Body of pancreas (tissue), 4 donors: ENCODE measurements at regions not wholly inside any gene's neighbourhood (a gene's known extent, or its start where the extent isn't known, plus 50 kb on each side); places are given as distances from the start of the nearest gene placed in this dataset.
"Not testable (repeated sequence)": the region's sequence is repeated elsewhere in the genome, so short reads cannot be mapped to it uniquely, and the experiment has no call there.

Experiments used
- ATAC-seq: fragments of 150-250 bp; one replicate; pipeline ENCODE4 v1.9.1; 2016
- DNase-seq, 4 donors: peaks; one replicate each; pipeline ENCODE4 v3.0.0-alpha.2; 2019
- H3K27ac ChIP-seq, 4 donors: fragments of 200-600 bp; sonication (generic); 1 replicate in 3 of 4; 2 replicates in 1 of 4; pipeline versions ENCODE4 v1.5.1 to v1.6.1; 2016 to 2019; ENCODE audit warnings: mild to moderate bottlenecking in 1 of 4, mixed read lengths in 1 of 4, moderate library complexity in 1 of 4
- H3K27me3 ChIP-seq, 2 donors: fragments of 200-600 bp; sonication (generic); one replicate each; pipeline ENCODE4 v1.6.0; 2016; ENCODE audit warnings: mild to moderate bottlenecking in 1 of 2
- H3K36me3 ChIP-seq, 2 donors: fragments of 200-600 bp; sonication (generic); replicated peaks in 1 of 2; 2 replicates each; pipeline ENCODE4 v1.5.1; 2016; ENCODE audit warnings: low read depth in 2 of 2; ENCODE audit not compliant: insufficient read depth in 1 of 2
- H3K4me1 ChIP-seq: fragments of 200-600 bp; sonication (generic); one replicate; pipeline ENCODE4 v1.6.0; 2016
- H3K4me3 ChIP-seq, 2 donors: fragments of 200-600 bp; sonication (generic); 1 replicate in 1 of 2; 2 replicates in 1 of 2; pipeline ENCODE4 v1.5.1; 2016 to 2019
- H3K9me3 ChIP-seq, 3 donors: fragments of 200-600 bp; sonication (generic); 1 replicate in 2 of 3; 2 replicates in 1 of 3; pipeline ENCODE4 v1.5.1; 2016
- CTCF ChIP-seq, 7 experiments: fragments of 450-650 bp in 4 of 7; fragments of 200-600 bp in 3 of 7; sonication (generic) in 3 of 7; IDR thresholded peaks; one replicate each; pipeline ENCODE4 v1.5.1; 2016 to 2019; ENCODE audit warnings: antibody characterized with exemption in 7 of 7
- POLR2A ChIP-seq, 3 donors: fragments of 450-650 bp; IDR thresholded peaks; one replicate each; pipeline ENCODE4 v1.6.1; 2016; ENCODE audit warnings: antibody characterized with exemption in 3 of 3, mild to moderate bottlenecking in 2 of 3
- WGBS, 2 donors: methylation state at CpG; one replicate each; pipeline ENCODE4 v1.1.5; 2017; 5-methylcytosine and 5-hydroxymethylcytosine counted together
- intact Hi-C: fragments of 100-400 bp; cut with DNase I; formaldehyde crosslinking; loops from one replicate; pipeline ENCODE4 v1.15.1; 2023

GRCh38 chr11:25252854-25253253 is 756.0 kb downstream of the LUZP2 start:
- no peak overlapping the region for H3K27ac ChIP-seq
- DNase-seq (no peak), ATAC-seq (no peak)
- no peaks in the 10 kb centered on the region for H3K36me3 ChIP-seq
- H3K9me3 ChIP-seq = no peaks in the 10 kb centered on the region
- H3K4me1 ChIP-seq = no peaks in the 10 kb centered on the region
- WGBS, 2 donors = 67 to 68% methylated on average over 4 of the region's 4 CpGs
- no peak overlapping the region for H3K4me3 ChIP-seq
- TF ChIP-seq POLR2A (IDR thresholded peaks at IDR 0.05) (no peak), CTCF (IDR thresholded peaks at IDR 0.05) (no peak)
- no peaks in the 10 kb centered on the region for H3K27me3 ChIP-seq
- intact Hi-C loops = no loop called here

DNA sequence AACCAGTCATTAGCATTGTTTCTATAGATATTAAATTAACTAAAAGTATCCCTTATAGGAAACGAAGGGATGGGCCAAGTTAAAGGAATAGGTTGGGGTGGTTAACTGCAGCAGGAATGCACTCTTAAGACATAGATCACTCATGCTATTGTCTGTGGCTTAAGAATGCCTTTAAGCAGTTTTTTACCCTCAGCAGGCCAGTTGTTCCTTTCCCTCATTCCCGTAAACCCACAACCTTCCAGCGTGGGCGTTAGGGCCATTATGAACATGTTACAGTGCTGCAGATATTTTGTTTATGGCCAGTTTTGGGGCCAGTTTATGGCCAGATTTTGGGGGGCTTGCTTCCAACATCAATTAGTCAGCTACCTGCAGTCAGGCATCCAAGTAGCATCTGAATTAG is 767.0 kb downstream of the LUZP2 start:
- ATAC-seq, intact Hi-C loops, H3K36me3 ChIP-seq: not testable (repeated sequence)

DNA sequence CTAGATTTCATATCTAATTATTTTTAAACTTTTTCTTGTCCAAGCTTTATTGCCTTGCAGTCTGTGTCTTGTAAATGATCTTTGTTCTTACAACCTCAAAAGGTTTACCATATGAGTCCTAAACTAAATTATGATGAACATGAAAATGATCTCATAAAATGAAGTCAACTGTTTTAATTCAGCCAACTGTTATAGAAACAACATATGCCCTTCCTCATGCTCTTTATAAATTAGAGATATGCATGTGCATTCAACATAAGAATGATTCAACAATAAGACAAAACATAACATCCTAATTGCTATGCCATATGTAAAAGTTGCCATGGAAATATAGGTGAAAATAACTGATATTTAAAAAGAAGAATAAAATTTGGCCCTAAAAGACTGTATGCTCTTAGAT is 774.4 kb downstream of the LUZP2 start:
- H3K9me3 ChIP-seq = no peaks in the 10 kb centered on the region
- ATAC-seq (no peak), DNase-seq (no peak)
- H3K36me3 ChIP-seq = no peaks in the 10 kb centered on the region
- TF ChIP-seq POLR2A (IDR thresholded peaks at IDR 0.05) (no peak), CTCF (IDR thresholded peaks at IDR 0.05) (no peak)
- H3K27ac ChIP-seq = no peak overlapping the region
- intact Hi-C loops = no loop called here
- H3K4me3 ChIP-seq = no peak overlapping the region
- H3K27me3 ChIP-seq = no peaks in the 10 kb centered on the region
- no peaks in the 10 kb centered on the region for H3K4me1 ChIP-seq

More for the DNA sequence above, 767.0 kb downstream of the LUZP2 start:
- H3K4me1 ChIP-seq, H3K9me3 ChIP-seq, H3K27me3 ChIP-seq, H3K27ac ChIP-seq, DNase-seq, H3K4me3 ChIP-seq: not testable (repeated sequence)
- WGBS, 2 donors = 54 to 71% methylated on average over 4 of the region's 4 CpGs

- Histone ChIP-seq H3K4me3 (no peak overlapping the region), H3K9me3 (no peaks in the 10 kb centered on the region), H3K27me3 (no peaks in the 10 kb centered on the region), H3K27ac (no peak overlapping the region), H3K36me3 (no peaks in the 10 kb centered on the region), H3K4me1 (no peaks in the 10 kb centered on the region)
- no peak for DNase-seq
- no peak for TF ChIP-seq POLR2A (IDR thresholded peaks at IDR 0.05)
- no peak for TF ChIP-seq CTCF (IDR thresholded peaks at IDR 0.05)
- ATAC-seq = no peak
- intact Hi-C loops = no loop called here
Observed at GRCh38 chr11:25272214-25272613, 775.4 kb downstream of the LUZP2 start.

GRCh38 chr11:25280821-25281220 is 784.0 kb downstream of the LUZP2 start:
- DNase-seq, H3K9me3 ChIP-seq, H3K36me3 ChIP-seq, H3K27ac ChIP-seq, ATAC-seq, H3K27me3 ChIP-seq, H3K4me1 ChIP-seq, intact Hi-C loops, H3K4me3 ChIP-seq: not testable (repeated sequence)
- WGBS, 2 donors = 63 to 73% methylated on average over 7 of the region's 7 CpGs

DNA sequence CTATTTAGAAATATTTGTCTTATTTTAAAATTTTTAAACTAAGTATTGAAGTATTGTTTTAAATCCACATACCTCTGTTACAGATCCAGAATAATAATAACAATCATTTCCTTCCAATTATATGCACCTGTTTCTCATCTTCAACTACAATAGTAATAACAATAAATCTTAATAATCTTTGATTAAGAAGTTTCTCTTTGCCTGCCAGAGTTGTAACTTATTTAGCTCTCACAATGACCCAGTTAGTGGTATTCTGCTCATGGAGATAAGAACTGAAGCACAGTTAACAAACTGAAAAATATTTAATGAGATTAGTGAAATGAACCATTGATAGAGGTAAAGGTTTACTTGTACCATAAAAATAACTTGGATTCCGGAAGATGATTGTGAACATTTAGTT is 796.3 kb downstream of the LUZP2 start:
- Histone ChIP-seq H3K9me3 (no peaks in the 10 kb centered on the region), H3K27me3 (no peaks in the 10 kb centered on the region), H3K36me3 (no peaks in the 10 kb centered on the region), H3K4me1 (no peaks in the 10 kb centered on the region), H3K27ac (no peak overlapping the region), H3K4me3 (no peak overlapping the region)
- no peak for DNase-seq
- intact Hi-C loops = no loop called here
- no peak for ATAC-seq
- TF ChIP-seq POLR2A (IDR thresholded peaks at IDR 0.05) = no peak
- no peak for TF ChIP-seq CTCF (IDR thresholded peaks at IDR 0.05)
- 30 to 32% methylated on average over 1 of the region's 1 CpG for WGBS, 2 donors
